GM23338 (cell line): ENCODE measurements at regions not wholly inside any gene's neighbourhood (a gene's known extent, or its start where the extent isn't known, plus 50 kb on each side); places are given as distances from the start of the nearest gene placed in this dataset.

Source experiments
- ATAC-seq: fragments of 200-7000 bp; cut with Tn5 transposase; 3 replicates; pipeline ENCODE4 v1.9.1; 2020
- DNase-seq: peaks from one replicate; pipeline ENCODE4 v3.0.0-alpha.2; 2015; ENCODE audit warnings: low spot score
- H2AFZ ChIP-seq: fragments of 200-600 bp; sonication (generic); 2 replicates; pipeline ENCODE4 v1.8.0; 2016; ENCODE audit warnings: antibody characterized with exemption, mild to moderate bottlenecking, moderate library complexity
- H3F3A ChIP-seq: fragments of 200-600 bp; sonication (generic); replicated peaks from 2 replicates; pipeline ENCODE4 v1.8.0; 2017; ENCODE audit warnings: antibody characterized with exemption, mixed run types, low read depth
- H3K27ac ChIP-seq: fragments of 200-600 bp; sonication (generic); 2 replicates; pipeline ENCODE4 v1.6.1; 2016; ENCODE audit warnings: low read depth
- H3K27me3 ChIP-seq: fragments of 200-600 bp; sonication (generic); 2 replicates; pipeline ENCODE4 v1.8.0; 2016; ENCODE audit warnings: mild to moderate bottlenecking, mixed run types, moderate library complexity; ENCODE audit not compliant: insufficient read depth
- H3K36me3 ChIP-seq: fragments of 200-600 bp; sonication (generic); 2 replicates; pipeline ENCODE4 v1.8.0; 2016; ENCODE audit warnings: mild to moderate bottlenecking; ENCODE audit not compliant: insufficient read depth
- H3K4me1 ChIP-seq: fragments of 200-600 bp; sonication (generic); 2 replicates; pipeline ENCODE4 v1.8.0; 2016; ENCODE audit warnings: mild to moderate bottlenecking, moderate library complexity; ENCODE audit not compliant: insufficient read depth
- H3K4me2 ChIP-seq: fragments of 200-600 bp; sonication (generic); 2 replicates; pipeline ENCODE4 v1.7.1; 2017; ENCODE audit warnings: mixed run types
- H3K4me3 ChIP-seq: fragments of 200-600 bp; sonication (generic); 2 replicates; pipeline ENCODE4 v1.6.1; 2016; ENCODE audit warnings: mixed run types
- H3K79me2 ChIP-seq: fragments of 200-600 bp; sonication (generic); replicated peaks from 2 replicates; pipeline ENCODE4 v1.8.0; 2017; ENCODE audit warnings: mild to moderate bottlenecking; ENCODE audit not compliant: insufficient read depth
- H3K9me2 ChIP-seq: fragments of 200-600 bp; sonication (generic); 2 replicates; pipeline ENCODE4 v1.8.0; 2017; ENCODE audit not compliant: insufficient read depth
- H4K20me1 ChIP-seq: fragments of 200-600 bp; sonication (generic); replicated peaks from 2 replicates; pipeline ENCODE4 v1.8.0; 2017; ENCODE audit warnings: mild to moderate bottlenecking; ENCODE audit not compliant: insufficient read depth
- H3K27ac Mint-ChIP-seq: 2 replicates; pipeline ENCODE4 v1.8.0; 2020; ENCODE audit warnings: inconsistent platforms, mild to moderate bottlenecking, moderate library complexity, mixed read lengths
- H3K27me3 Mint-ChIP-seq: 3 replicates; pipeline ENCODE4 v1.8.0; 2022; ENCODE audit warnings: low read depth, mild to moderate bottlenecking, moderate library complexity, mixed read lengths, inconsistent platforms; ENCODE audit not compliant: insufficient read depth, poor library complexity
- H3K36me3 Mint-ChIP-seq: 3 replicates; pipeline ENCODE4 v1.8.0; 2021; ENCODE audit warnings: low read depth, mild to moderate bottlenecking, inconsistent platforms, moderate library complexity, mixed read lengths
- H3K4me1 Mint-ChIP-seq: 3 replicates; pipeline ENCODE4 v1.8.0; 2020; ENCODE audit warnings: mild to moderate bottlenecking, inconsistent platforms, mixed read lengths
- H3K4me3 Mint-ChIP-seq: 3 replicates; pipeline ENCODE4 v1.8.0; 2021; ENCODE audit warnings: moderate library complexity, mild to moderate bottlenecking, inconsistent platforms, mixed read lengths
- H3K9me3 Mint-ChIP-seq: 3 replicates; pipeline ENCODE4 v1.8.0; 2020; ENCODE audit warnings: moderate library complexity, mild to moderate bottlenecking, inconsistent platforms, mixed read lengths
- CREB1 ChIP-seq: fragments of 250-450 bp; sonication (Bioruptor Pico); IDR thresholded peaks from 2 replicates; pipeline ENCODE4 v1.5.0; 2020; ENCODE audit warnings: low read depth, mild to moderate bottlenecking, moderate library complexity
- EZH2 ChIP-seq: fragments of 200-600 bp; sonication (generic); IDR thresholded peaks from one replicate; pipeline ENCODE4 v1.8.0; 2017; ENCODE audit warnings: antibody characterized with exemption, mild to moderate bottlenecking, low read depth; ENCODE audit not compliant: unreplicated experiment
- EZH2phosphoT487 ChIP-seq: fragments of 200-600 bp; sonication (generic); IDR thresholded peaks from one replicate; pipeline ENCODE4 v1.8.1; 2018; ENCODE audit warnings: antibody characterized with exemption; ENCODE audit not compliant: unreplicated experiment
- JUNB ChIP-seq: IDR thresholded peaks from one replicate; pipeline ENCODE4 v1.6.1; 2016; ENCODE audit warnings: antibody characterized with exemption; ENCODE audit not compliant: unreplicated experiment
- NANOG ChIP-seq: IDR thresholded peaks from 2 replicates; pipeline ENCODE4 v1.6.1; 2016; ENCODE audit warnings: antibody characterized with exemption, borderline replicate concordance
- POLR2AphosphoS5 ChIP-seq: IDR thresholded peaks from 2 replicates; pipeline ENCODE4 v1.6.1; 2016; ENCODE audit warnings: antibody characterized with exemption, low read depth
- ZNF114 ChIP-seq: fragments of 250-450 bp; sonication (Bioruptor Pico); IDR thresholded peaks from 2 replicates; pipeline ENCODE4 v1.5.0; 2020; ENCODE audit warnings: mild to moderate bottlenecking, moderate library complexity
- TF ChIP-seq, protein P1 (sequence below), 2 experiments: fragments of 200-600 bp in 1 of 2; sonication (generic) in 1 of 2; conservative IDR thresholded peaks; 2 replicates each; pipeline versions ENCODE4 v1.5.1 to v1.6.1; 2016 to 2017; ENCODE audit warnings: antibody characterized with exemption in 2 of 2, low read depth in 2 of 2, mild to moderate bottlenecking in 2 of 2, moderate library complexity in 1 of 2
- TF ChIP-seq, protein P2 (sequence below): fragments of 250-450 bp; sonication (Bioruptor Pico); IDR thresholded peaks from 2 replicates; pipeline ENCODE4 v1.5.0; 2020; ENCODE audit warnings: mild to moderate bottlenecking, moderate library complexity

DNA sequence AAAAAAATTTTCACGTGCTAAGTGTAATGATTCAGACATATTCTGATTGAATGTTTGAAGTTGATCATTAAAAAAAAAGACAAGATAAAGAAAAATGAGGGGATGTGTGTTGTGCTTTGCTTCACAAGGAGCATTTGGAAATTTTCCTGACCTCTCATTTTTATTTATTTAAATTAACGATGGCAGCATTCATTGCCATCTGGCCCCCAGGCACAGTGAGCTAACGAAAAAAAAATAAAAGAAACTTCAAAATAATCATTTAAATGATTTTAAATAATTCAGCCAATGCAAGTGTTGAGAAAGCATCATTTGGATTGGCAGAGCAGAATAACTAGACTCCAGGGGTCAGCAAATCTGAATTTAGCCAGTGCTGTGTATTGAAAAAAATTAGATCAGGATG, 1037.2 kb downstream of the CDH11 start (continued):
- TF ChIP-seq, protein P1, sequence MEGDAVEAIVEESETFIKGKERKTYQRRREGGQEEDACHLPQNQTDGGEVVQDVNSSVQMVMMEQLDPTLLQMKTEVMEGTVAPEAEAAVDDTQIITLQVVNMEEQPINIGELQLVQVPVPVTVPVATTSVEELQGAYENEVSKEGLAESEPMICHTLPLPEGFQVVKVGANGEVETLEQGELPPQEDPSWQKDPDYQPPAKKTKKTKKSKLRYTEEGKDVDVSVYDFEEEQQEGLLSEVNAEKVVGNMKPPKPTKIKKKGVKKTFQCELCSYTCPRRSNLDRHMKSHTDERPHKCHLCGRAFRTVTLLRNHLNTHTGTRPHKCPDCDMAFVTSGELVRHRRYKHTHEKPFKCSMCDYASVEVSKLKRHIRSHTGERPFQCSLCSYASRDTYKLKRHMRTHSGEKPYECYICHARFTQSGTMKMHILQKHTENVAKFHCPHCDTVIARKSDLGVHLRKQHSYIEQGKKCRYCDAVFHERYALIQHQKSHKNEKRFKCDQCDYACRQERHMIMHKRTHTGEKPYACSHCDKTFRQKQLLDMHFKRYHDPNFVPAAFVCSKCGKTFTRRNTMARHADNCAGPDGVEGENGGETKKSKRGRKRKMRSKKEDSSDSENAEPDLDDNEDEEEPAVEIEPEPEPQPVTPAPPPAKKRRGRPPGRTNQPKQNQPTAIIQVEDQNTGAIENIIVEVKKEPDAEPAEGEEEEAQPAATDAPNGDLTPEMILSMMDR (conservative IDR thresholded peaks at IDR 0.05; ENCODE audit: low read depth in 2 of 2): no peak

DNA sequence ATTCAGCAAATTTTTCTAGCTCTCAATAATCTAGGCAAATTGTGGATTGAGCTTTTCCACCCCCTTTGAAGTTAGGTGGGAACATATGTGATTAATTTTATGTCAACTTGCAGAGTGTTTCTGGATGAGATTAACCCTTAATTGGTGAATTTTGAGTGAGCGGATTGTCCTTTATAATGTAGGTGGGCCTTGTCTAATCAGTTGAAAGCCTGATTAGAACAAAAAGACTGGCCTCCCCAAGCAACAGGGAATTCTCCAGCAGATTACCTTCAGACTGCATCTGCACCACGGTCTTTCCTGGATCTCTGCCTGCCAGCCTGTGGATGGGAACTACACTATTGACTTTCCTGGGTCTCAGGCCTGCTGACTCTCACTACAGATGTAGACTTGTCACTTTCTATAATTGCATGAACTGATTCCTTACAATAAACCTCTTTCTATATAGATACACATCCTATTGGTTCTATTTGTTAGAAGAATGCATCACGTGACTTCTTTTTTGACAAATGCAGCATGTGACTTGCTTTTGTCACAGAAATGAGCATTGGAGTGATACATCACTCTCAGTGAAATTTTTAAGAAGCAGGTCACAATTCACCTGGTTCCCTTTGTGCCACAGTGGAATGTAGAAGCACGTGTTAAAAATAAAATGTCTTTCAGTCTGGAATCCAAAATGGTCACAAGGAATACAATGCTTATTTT, 1038.3 kb downstream of the CDH11 start:
- Mint-ChIP-seq H3K27me3 (no peaks in the 10 kb centered on the region), H3K9me3 (no peaks in the 10 kb centered on the region), H3K27ac (no peak overlapping the region), H3K4me3 (no peak overlapping the region), H3K36me3 (no peaks in the 10 kb centered on the region), H3K4me1 (no peaks in the 10 kb centered on the region)
- no peak overlapping the region for H2AFZ ChIP-seq
- H3K9me2 ChIP-seq: no peaks in the 10 kb centered on the region
- H3K36me3 ChIP-seq: no peaks in the 10 kb centered on the region
- no peaks in the 10 kb centered on the region for H3K27me3 ChIP-seq
- H3K27ac ChIP-seq: no peak overlapping the region
- no peaks in the 10 kb centered on the region for H3F3A ChIP-seq
- H3K4me1 ChIP-seq: no peaks in the 10 kb centered on the region
- no peak for ATAC-seq
- no peaks in the 10 kb centered on the region for H4K20me1 ChIP-seq
- H3K4me3 ChIP-seq: no peak overlapping the region
- TF ChIP-seq CREB1 (no peak), EZH2phosphoT487 (no peak), POLR2AphosphoS5 (no peak), ZNF114 (CRISPR knock-in tag) (no peak), NANOG (no peak), JUNB (no peak), EZH2 (no peak)
- TF ChIP-seq, protein P1 (conservative IDR thresholded peaks at IDR 0.05; ENCODE audit: low read depth in 2 of 2): no peak
- TF ChIP-seq, protein P2, sequence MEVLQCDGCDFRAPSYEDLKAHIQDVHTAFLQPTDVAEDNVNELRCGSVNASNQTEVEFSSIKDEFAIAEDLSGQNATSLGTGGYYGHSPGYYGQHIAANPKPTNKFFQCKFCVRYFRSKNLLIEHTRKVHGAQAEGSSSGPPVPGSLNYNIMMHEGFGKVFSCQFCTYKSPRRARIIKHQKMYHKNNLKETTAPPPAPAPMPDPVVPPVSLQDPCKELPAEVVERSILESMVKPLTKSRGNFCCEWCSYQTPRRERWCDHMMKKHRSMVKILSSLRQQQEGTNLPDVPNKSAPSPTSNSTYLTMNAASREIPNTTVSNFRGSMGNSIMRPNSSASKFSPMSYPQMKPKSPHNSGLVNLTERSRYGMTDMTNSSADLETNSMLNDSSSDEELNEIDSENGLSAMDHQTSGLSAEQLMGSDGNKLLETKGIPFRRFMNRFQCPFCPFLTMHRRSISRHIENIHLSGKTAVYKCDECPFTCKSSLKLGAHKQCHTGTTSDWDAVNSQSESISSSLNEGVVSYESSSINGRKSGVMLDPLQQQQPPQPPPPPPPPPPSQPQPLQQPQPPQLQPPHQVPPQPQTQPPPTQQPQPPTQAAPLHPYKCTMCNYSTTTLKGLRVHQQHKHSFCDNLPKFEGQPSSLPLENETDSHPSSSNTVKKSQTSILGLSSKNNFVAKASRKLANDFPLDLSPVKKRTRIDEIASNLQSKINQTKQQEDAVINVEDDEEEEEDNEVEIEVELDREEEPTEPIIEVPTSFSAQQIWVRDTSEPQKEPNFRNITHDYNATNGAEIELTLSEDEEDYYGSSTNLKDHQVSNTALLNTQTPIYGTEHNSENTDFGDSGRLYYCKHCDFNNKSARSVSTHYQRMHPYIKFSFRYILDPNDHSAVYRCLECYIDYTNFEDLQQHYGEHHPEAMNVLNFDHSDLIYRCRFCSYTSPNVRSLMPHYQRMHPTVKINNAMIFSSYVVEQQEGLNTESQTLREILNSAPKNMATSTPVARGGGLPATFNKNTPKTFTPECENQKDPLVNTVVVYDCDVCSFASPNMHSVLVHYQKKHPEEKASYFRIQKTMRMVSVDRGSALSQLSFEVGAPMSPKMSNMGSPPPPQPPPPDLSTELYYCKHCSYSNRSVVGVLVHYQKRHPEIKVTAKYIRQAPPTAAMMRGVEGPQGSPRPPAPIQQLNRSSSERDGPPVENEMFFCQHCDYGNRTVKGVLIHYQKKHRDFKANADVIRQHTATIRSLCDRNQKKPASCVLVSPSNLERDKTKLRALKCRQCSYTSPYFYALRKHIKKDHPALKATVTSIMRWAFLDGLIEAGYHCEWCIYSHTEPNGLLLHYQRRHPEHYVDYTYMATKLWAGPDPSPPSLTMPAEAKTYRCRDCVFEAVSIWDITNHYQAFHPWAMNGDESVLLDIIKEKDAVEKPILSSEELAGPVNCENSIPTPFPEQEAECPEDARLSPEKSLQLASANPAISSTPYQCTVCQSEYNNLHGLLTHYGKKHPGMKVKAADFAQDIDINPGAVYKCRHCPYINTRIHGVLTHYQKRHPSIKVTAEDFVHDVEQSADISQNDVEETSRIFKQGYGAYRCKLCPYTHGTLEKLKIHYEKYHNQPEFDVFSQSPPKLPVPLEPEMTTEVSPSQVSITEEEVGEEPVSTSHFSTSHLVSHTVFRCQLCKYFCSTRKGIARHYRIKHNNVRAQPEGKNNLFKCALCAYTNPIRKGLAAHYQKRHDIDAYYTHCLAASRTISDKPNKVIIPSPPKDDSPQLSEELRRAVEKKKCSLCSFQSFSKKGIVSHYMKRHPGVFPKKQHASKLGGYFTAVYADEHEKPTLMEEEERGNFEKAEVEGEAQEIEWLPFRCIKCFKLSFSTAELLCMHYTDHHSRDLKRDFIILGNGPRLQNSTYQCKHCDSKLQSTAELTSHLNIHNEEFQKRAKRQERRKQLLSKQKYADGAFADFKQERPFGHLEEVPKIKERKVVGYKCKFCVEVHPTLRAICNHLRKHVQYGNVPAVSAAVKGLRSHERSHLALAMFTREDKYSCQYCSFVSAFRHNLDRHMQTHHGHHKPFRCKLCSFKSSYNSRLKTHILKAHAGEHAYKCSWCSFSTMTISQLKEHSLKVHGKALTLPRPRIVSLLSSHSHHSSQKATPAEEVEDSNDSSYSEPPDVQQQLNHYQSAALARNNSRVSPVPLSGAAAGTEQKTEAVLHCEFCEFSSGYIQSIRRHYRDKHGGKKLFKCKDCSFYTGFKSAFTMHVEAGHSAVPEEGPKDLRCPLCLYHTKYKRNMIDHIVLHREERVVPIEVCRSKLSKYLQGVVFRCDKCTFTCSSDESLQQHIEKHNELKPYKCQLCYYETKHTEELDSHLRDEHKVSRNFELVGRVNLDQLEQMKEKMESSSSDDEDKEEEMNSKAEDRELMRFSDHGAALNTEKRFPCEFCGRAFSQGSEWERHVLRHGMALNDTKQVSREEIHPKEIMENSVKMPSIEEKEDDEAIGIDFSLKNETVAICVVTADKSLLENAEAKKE (CRISPR knock-in tag): no peak
- no peaks in the 10 kb centered on the region for H3K79me2 ChIP-seq
- H3K4me2 ChIP-seq: no peak overlapping the region
- DNase-seq: no peak
